KOPT-K1 (cell line): ENCODE measurements at regions not wholly inside any gene's neighbourhood (a gene's known extent, or its start where the extent isn't known, plus 50 kb on each side); places are given as distances from the start of the nearest gene placed in this dataset.
"Not testable (repeated sequence)": the region's sequence is repeated elsewhere in the genome, so short reads cannot be mapped to it uniquely, and the experiment has no call there.

Experiments used
- H3K27ac ChIP-seq: fragments of 200-600 bp; sonication (generic); 2 replicates; pipeline ENCODE4 v1.5.1; 2016; ENCODE audit warnings: antibody characterized with exemption, mild to moderate bottlenecking, low read depth, low read length; ENCODE audit not compliant: poor library complexity, severe bottlenecking
- H3K36me3 ChIP-seq: fragments of 200-600 bp; sonication (generic); 2 replicates; pipeline ENCODE4 v1.5.1; 2017; ENCODE audit warnings: antibody characterized with exemption, mild to moderate bottlenecking, low read length, moderate library complexity; ENCODE audit not compliant: insufficient read depth
- H3K9me3 ChIP-seq: fragments of 200-600 bp; sonication (generic); 2 replicates; pipeline ENCODE4 v1.5.1; 2017; ENCODE audit warnings: antibody characterized with exemption, low read length, mild to moderate bottlenecking; ENCODE audit not compliant: insufficient read depth, poor library complexity, severe bottlenecking

- Histone ChIP-seq H3K27ac (no peak overlapping the region), H3K36me3 (no peaks in the 10 kb centered on the region), H3K9me3 (no peaks in the 10 kb centered on the region)
Measured at GRCh38 chr10:4247379-4247778, 462.4 kb upstream of the KLF6 start.

DNA sequence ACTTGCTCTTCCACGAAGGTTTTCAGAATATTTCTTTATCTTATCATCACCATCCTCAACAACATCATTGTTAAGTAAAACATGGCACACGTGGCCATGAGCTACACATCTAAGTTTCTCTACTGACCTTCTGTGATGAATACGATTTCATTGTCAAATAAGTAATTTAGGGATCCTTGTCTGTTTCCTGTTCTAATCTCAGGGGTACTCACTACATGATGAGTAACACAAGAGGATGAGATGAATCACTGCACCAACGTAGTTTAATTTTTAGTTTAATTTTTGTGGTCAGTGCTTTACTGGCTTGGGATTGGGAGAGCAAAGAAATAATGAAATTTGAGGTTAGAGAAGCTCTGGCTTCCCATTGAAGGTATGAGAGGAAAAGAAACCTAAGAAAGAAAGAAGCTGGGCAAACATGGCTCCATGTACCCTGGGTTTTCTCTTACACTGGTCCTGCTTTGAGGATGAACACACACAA lies 461.9 kb upstream of the KLF6 start:
- Histone ChIP-seq H3K27ac (no peak overlapping the region), H3K9me3 (no peaks in the 10 kb centered on the region), H3K36me3 (no peaks in the 10 kb centered on the region)

- Histone ChIP-seq H3K36me3 (no peaks in the 10 kb centered on the region), H3K9me3 (no peaks in the 10 kb centered on the region), H3K27ac (no peak overlapping the region)
Measured at GRCh38 chr10:4243651-4244050, 458.6 kb upstream of the KLF6 start.

DNA sequence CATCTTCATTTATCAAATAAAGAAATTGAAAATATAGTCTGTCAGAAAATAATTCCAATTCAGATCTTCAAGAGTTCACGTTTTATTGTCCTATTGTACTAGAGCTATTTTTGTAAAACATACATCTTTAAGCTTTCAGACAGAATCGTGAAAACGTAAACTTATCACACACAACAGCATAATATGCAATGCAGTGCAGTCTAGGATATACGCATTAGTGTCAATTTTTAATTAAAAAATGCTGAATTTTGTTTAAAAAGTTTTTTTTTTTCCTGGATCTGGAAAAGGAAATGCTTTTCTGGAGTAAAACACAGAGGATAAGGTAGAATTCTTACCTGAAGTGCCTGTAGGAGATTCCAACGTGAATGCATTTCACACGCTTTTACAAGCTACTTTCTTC lies 458.2 kb upstream of the KLF6 start:
- Histone ChIP-seq H3K36me3 (no peaks in the 10 kb centered on the region), H3K27ac (no peak overlapping the region), H3K9me3 (no peaks in the 10 kb centered on the region)

- H3K27ac ChIP-seq, result no peak overlapping the region
- no peaks in the 10 kb centered on the region for H3K9me3 ChIP-seq
- no peaks in the 10 kb centered on the region for H3K36me3 ChIP-seq
Measured at GRCh38 chr10:4242561-4243035, 457.6 kb upstream of the KLF6 start.

GRCh38 chr10:4241724-4242345 lies 456.8 kb upstream of the KLF6 start:
- Histone ChIP-seq H3K36me3 (no peaks in the 10 kb centered on the region), H3K9me3 (no peaks in the 10 kb centered on the region), H3K27ac (no peak overlapping the region)

- Histone ChIP-seq H3K36me3 (no peaks in the 10 kb centered on the region), H3K9me3 (no peaks in the 10 kb centered on the region), H3K27ac (no peak overlapping the region)
Measured at GRCh38 chr10:4240608-4241197, 455.7 kb upstream of the KLF6 start.

- no peaks in the 10 kb centered on the region for H3K36me3 ChIP-seq
- H3K27ac ChIP-seq, result no peak overlapping the region
- H3K9me3 ChIP-seq, result no peaks in the 10 kb centered on the region
Measured at GRCh38 chr10:4239186-4239585, 454.2 kb upstream of the KLF6 start.

DNA sequence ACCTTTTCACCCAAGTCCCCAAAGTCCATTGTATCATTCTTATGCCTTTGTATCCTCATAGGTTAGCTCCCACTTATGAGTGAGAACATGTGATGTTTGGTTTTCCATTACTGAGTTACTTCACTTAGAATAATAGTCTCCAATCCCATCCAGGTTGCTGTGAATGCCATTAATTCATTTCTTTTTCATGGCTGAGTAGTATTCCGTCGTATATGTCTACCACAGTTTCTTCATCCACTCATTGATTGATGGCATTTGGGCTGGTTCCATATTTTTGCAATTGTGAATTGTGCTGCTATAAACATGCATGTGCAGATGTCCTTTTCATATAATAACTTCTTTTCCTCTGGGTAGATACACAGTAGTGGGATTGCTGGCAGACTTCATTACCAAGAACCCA lies 451.9 kb upstream of the KLF6 start:
- H3K36me3 ChIP-seq, H3K27ac ChIP-seq: not testable (repeated sequence)

DNA sequence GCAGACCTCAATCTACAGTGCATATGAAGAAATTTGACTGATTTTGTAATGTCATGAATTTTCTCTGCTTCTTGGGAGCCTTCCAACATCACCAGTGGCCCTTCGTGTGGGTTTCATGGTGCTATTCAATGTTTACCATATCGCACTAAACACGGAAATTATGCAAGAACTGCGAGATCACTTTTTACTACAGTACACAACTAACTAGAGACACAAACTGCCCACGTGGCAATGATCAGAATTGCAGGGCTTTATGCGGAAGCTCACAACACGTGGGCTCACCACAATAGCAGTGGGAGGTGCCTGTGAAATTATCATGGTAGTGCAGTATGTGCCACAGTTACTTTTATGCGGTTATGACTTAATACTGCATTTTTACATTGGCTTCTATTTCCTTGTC lies 449.7 kb upstream of the KLF6 start:
- Histone ChIP-seq H3K9me3 (no peaks in the 10 kb centered on the region), H3K27ac (no peak overlapping the region), H3K36me3 (no peaks in the 10 kb centered on the region)

More for the DNA sequence above, 451.9 kb upstream of the KLF6 start:
- H3K9me3 ChIP-seq, result not testable (repeated sequence)

GRCh38 chr10:4231439-4231838 lies 446.4 kb upstream of the KLF6 start:
- H3K36me3 ChIP-seq, result no peaks in the 10 kb centered on the region
- H3K9me3 ChIP-seq, result no peaks in the 10 kb centered on the region
- H3K27ac ChIP-seq, result no peak overlapping the region

GRCh38 chr10:4230036-4230435 lies 445.0 kb upstream of the KLF6 start:
- Histone ChIP-seq H3K27ac (no peak overlapping the region), H3K36me3 (no peaks in the 10 kb centered on the region), H3K9me3 (no peaks in the 10 kb centered on the region)

DNA sequence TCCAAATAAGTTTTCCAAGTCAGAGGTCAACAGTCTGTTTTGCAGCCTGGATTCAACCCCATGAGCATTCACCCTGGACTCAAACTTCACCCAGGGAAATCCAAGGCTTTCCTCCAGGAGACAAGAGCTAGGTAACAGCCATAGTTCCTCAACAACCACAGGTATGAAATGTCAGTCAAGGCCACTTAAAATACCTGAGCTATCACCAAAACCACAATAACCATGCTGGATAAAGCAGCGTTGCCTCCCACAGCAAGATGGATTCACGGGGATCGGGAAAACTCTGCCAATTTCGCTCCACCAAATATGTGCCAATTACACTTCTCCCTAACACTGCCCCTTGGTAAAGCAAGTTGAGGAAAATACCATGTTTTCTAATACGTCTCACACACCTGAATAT lies 444.1 kb upstream of the KLF6 start:
- H3K27ac ChIP-seq, result no peak overlapping the region
- no peaks in the 10 kb centered on the region for H3K36me3 ChIP-seq
- no peaks in the 10 kb centered on the region for H3K9me3 ChIP-seq

- no peaks in the 10 kb centered on the region for H3K9me3 ChIP-seq
- H3K27ac ChIP-seq, result no peak overlapping the region
- H3K36me3 ChIP-seq, result no peaks in the 10 kb centered on the region
Measured at GRCh38 chr10:4227586-4227985, 442.6 kb upstream of the KLF6 start.

DNA sequence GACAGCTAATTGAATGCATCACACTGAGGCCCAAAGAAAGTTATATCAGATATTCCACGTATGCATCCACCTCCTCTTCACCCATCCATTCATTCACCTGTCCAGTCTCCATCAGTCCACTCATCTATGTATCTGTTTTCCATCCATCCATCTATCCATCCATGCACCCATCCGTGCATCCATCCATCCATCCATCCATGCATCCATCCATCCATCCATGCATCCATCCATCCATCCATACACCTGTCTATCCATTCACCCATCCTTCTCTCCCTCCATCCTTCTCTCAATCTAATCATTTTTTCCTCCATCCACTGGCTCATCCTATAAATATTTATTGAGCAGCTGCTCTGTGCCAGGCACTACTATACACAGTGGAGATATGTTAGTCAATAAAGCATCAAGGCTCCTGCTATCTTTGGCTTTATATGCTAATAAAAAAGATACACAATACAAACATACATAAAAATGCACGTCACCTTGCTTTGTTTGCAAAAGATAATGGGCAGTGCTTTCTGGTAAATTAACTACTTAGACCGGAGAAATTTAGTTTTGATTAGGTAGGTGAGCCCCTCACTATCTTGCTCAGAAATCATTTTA lies 442.0 kb upstream of the KLF6 start:
- H3K9me3 ChIP-seq, result no peaks in the 10 kb centered on the region
- no peaks in the 10 kb centered on the region for H3K36me3 ChIP-seq
- no peak overlapping the region for H3K27ac ChIP-seq

DNA sequence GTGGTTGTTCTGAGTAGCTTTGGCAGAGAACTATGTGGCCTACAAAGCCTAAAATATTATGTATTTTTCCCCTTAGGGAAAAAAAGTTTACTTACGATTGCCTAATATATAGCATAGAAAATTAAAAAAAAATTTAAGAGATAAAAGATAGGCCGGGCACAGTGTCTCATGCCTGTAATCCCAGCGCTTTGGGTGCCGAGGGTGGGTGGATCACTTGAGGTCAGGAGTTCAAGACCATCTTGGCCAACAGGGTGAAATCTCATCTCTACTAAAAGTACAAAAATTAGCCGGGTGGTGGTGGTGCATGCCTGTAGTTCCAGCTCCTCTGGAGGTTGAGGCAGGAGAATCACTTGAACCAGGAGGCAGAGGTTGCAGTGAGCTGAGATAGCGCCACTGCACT lies 439.2 kb upstream of the KLF6 start:
- Histone ChIP-seq H3K9me3 (no peaks in the 10 kb centered on the region), H3K27ac (no peak overlapping the region), H3K36me3 (no peaks in the 10 kb centered on the region)
